H1 (cell line): ENCODE measurements at regions not wholly inside any gene's neighbourhood (a gene's known extent, or its start where the extent isn't known, plus 50 kb on each side); places are given as distances from the start of the nearest gene placed in this dataset.

ENCODE experiments used
- CREB1 ChIP-seq: IDR thresholded peaks from 2 replicates; pipeline ENCODE4 v1.6.1; 2012; ENCODE audit warnings: inconsistent platforms
- GABPA ChIP-seq: IDR thresholded peaks from 2 replicates; pipeline ENCODE4 v1.6.1; 2011; ENCODE audit warnings: mild to moderate bottlenecking, low read length, moderate library complexity, borderline replicate concordance; ENCODE audit not compliant: insufficient read depth
- HDAC6 ChIP-seq: IDR thresholded peaks from one replicate; pipeline ENCODE4 v1.7.1; 2012; ENCODE audit warnings: low read depth, mild to moderate bottlenecking, inconsistent platforms, low read length, moderate library complexity
- POLR2A ChIP-seq, 2 experiments: IDR thresholded peaks; 1 replicate in 1 of 2; 2 replicates in 1 of 2; pipeline ENCODE4 v1.6.1; 2011; ENCODE audit warnings: low read depth in 2 of 2, low read length in 2 of 2, mild to moderate bottlenecking in 2 of 2; ENCODE audit errors: control extremely low read depth in 1 of 2
- TF ChIP-seq, protein P1 (sequence below), 3 experiments: IDR thresholded peaks; 1 replicate in 2 of 3; 2 replicates in 1 of 3; pipeline versions ENCODE4 v1.5.1 to v1.6.1; 2011; ENCODE audit warnings: low read length in 3 of 3, mild to moderate bottlenecking in 3 of 3, inconsistent platforms in 2 of 3, low read depth in 1 of 3, moderate library complexity in 1 of 3; ENCODE audit not compliant: insufficient read depth in 1 of 3; ENCODE audit errors: control extremely low read depth in 1 of 3

DNA sequence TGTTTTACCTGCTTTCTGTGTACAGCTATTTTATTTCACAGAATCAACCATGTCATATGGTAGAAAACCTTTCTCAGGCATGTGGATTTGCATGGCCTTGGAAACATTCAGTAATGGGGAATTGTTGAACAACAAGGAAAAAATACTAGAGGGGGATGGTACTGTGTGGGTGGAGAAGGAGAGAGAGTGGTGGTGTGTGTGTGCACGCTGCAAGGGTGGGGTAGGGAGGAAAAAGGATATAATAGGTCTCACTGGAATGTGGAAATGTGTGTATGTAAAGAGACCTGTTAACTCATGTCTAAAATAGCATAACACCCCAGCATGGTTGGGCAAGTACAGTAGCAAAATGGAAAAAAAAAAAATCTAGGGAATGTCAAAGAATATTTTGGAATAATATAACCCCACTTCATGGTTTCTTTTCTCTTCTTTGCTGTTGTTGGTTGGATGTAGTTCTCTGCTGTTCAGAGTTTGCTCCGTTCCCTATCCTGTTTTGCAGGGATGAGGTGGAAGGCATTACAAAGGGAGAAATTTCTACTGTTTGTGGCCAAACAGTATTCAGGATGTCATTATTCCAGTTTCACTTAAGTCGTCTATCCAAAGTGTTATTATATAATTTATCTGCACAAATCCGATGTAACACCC lies 93.9 kb upstream of the CITED2 start:
- TF ChIP-seq, protein P1, sequence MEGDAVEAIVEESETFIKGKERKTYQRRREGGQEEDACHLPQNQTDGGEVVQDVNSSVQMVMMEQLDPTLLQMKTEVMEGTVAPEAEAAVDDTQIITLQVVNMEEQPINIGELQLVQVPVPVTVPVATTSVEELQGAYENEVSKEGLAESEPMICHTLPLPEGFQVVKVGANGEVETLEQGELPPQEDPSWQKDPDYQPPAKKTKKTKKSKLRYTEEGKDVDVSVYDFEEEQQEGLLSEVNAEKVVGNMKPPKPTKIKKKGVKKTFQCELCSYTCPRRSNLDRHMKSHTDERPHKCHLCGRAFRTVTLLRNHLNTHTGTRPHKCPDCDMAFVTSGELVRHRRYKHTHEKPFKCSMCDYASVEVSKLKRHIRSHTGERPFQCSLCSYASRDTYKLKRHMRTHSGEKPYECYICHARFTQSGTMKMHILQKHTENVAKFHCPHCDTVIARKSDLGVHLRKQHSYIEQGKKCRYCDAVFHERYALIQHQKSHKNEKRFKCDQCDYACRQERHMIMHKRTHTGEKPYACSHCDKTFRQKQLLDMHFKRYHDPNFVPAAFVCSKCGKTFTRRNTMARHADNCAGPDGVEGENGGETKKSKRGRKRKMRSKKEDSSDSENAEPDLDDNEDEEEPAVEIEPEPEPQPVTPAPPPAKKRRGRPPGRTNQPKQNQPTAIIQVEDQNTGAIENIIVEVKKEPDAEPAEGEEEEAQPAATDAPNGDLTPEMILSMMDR (IDR thresholded peaks at IDR 0.05; ENCODE audit: control extremely low read depth in 1 of 3, insufficient read depth in 1 of 3, low read depth in 1 of 3, low read length in 3 of 3), result no peak
- TF ChIP-seq POLR2A (IDR thresholded peaks at IDR 0.05; ENCODE audit: control extremely low read depth in 1 of 2, low read depth in 2 of 2, low read length in 2 of 2) (no peak), HDAC6 (no peak), CREB1 (no peak), GABPA (no peak)
